ENCODE measurements at regions not wholly inside any gene's neighbourhood (a gene's known extent, or its start where the extent isn't known, plus 50 kb on each side); places are given as distances from the start of the nearest gene placed in this dataset.

GRCh38 chr19:13669780-13670355, 94.5 kb upstream of the MRI1 start:
- Histone ChIP-seq H3K36me3 (ENCODE audit: control insufficient read depth, insufficient read depth, low read length) (no peaks in the 10 kb centered on the region), H3K9me3 (ENCODE audit: control insufficient read depth, insufficient read depth, low read length) (peaks cover 7% of the 10 kb centered on the region), H3K27ac (ENCODE audit: low read length) (no peak overlapping the region), H3K27me3 (ENCODE audit: control insufficient read depth, insufficient read depth, low read length) (no peaks in the 10 kb centered on the region), H3K4me3 (ENCODE audit: low read length) (no peak overlapping the region), H3K4me1 (ENCODE audit: control insufficient read depth, insufficient read depth, low read length) (no peaks in the 10 kb centered on the region)
- intact Hi-C loops (cut with micrococcal nuclease) = no loop called here
- Mint-ChIP-seq H3K9me3 (peaks cover 2% of the 10 kb centered on the region in 2 donors), H3K4me1 (no peaks in the 10 kb centered on the region), H3K27me3 (ENCODE audit: low read depth in 2 of 2) (peaks cover 0 to 3% of the 10 kb centered on the region in 2 donors), H3K27ac (no peak overlapping the region), H3K36me3 (no peaks in the 10 kb centered on the region), H3K4me3 (no peak overlapping the region)
- 75% methylated on average over 4 of the region's 4 CpGs for WGBS (ENCODE audit: insufficient coverage)
- TF ChIP-seq CTCF (IDR thresholded peaks at IDR 0.05) = no peak
- DNase-seq = no peak
- ATAC-seq = no peak

- 80% methylated on average over 9 of the region's 9 CpGs for WGBS (ENCODE audit: insufficient coverage)
- H3K36me3 Mint-ChIP-seq = no peaks in the 10 kb centered on the region
- H3K4me3 Mint-ChIP-seq = no peak overlapping the region
Measured at GRCh38 chr19:13668964-13669363, 95.4 kb upstream of the MRI1 start.

GRCh38 chr19:13666165-13666564, 98.2 kb upstream of the MRI1 start:
- Histone ChIP-seq H3K36me3 (ENCODE audit: control insufficient read depth, insufficient read depth, low read length) (no peaks in the 10 kb centered on the region), H3K4me1 (ENCODE audit: control insufficient read depth, insufficient read depth, low read length) (no peaks in the 10 kb centered on the region), H3K4me3 (ENCODE audit: low read length) (no peak overlapping the region), H3K27ac (ENCODE audit: low read length) (no peak overlapping the region), H3K27me3 (ENCODE audit: control insufficient read depth, insufficient read depth, low read length) (no peaks in the 10 kb centered on the region), H3K9me3 (ENCODE audit: control insufficient read depth, insufficient read depth, low read length) (no peaks in the 10 kb centered on the region)
- 82% methylated on average over 15 of the region's 15 CpGs for WGBS (ENCODE audit: insufficient coverage)
- intact Hi-C loops (cut with micrococcal nuclease) = no loop called here
- Mint-ChIP-seq H3K9me3 (no peaks in the 10 kb centered on the region), H3K27ac (no peak overlapping the region), H3K27me3 (ENCODE audit: low read depth in 2 of 2) (peaks cover 0 to 3% of the 10 kb centered on the region in 2 donors), H3K4me1 (no peaks in the 10 kb centered on the region), H3K36me3 (no peaks in the 10 kb centered on the region), H3K4me3 (no peak overlapping the region)
- no peak for TF ChIP-seq CTCF (IDR thresholded peaks at IDR 0.05)
- DNase-seq (no peak), ATAC-seq (no peak)

More at GRCh38 chr19:13668964-13669363, 95.4 kb upstream of the MRI1 start:
- H3K36me3 ChIP-seq (ENCODE audit: control insufficient read depth, insufficient read depth, low read length) = no peaks in the 10 kb centered on the region
- H3K9me3 ChIP-seq (ENCODE audit: control insufficient read depth, insufficient read depth, low read length) = peaks cover 7% of the 10 kb centered on the region
- intact Hi-C loops (cut with micrococcal nuclease) = no loop called here
- peaks cover 0 to 3% of the 10 kb centered on the region in 2 donors for H3K27me3 Mint-ChIP-seq (ENCODE audit: low read depth in 2 of 2)
- H3K27me3 ChIP-seq (ENCODE audit: control insufficient read depth, insufficient read depth, low read length) = no peaks in the 10 kb centered on the region
- ATAC-seq (no peak), DNase-seq (no peak)
- peaks cover 2% of the 10 kb centered on the region in 2 donors for H3K9me3 Mint-ChIP-seq
- no peak overlapping the region for H3K27ac Mint-ChIP-seq
- H3K27ac ChIP-seq (ENCODE audit: low read length) = no peak overlapping the region
- no peak overlapping the region for H3K4me3 ChIP-seq (ENCODE audit: low read length)
- H3K4me1 ChIP-seq (ENCODE audit: control insufficient read depth, insufficient read depth, low read length) = no peaks in the 10 kb centered on the region
- no peak for TF ChIP-seq CTCF (IDR thresholded peaks at IDR 0.05)
- no peaks in the 10 kb centered on the region for H3K4me1 Mint-ChIP-seq

Data from natural killer cell (primary cell).